Endothelial cell of umbilical vein (primary cell): ENCODE measurements at regions not wholly inside any gene's neighbourhood (a gene's known extent, or its start where the extent isn't known, plus 50 kb on each side); places are given as distances from the start of the nearest gene placed in this dataset.

Experiments used
- BruUV-seq: library from RNA; stranded (reverse); fragments of 400-500 nt; replicated peaks from 2 replicates; lab custom pipeline; 2021; lab: Mats Ljungman, UMichigan
- CTCF ChIA-PET: fragments of 300-600, 350-600 bp; sonication (Branson Sonifier 250); formaldehyde crosslinking; loops from one replicate; lab custom pipeline; 2021; ENCODE audit warnings: antibody characterized with exemption, inconsistent platforms; lab: Charles Lee
- POLR2A ChIA-PET: fragments of 300-600, 350-600 bp; sonication (Branson Sonifier 250); formaldehyde crosslinking; loops from one replicate; lab custom pipeline; 2021; ENCODE audit warnings: antibody characterized with exemption, inconsistent platforms; lab: Charles Lee
- DNase-seq: peaks from one replicate; pipeline ENCODE4 v3.0.0-alpha.2; 2011; ENCODE audit warnings: low read depth, low spot score
- FAIRE-seq: peaks from 2 replicates; lab custom pipeline; 2011; peaks lifted over from hg19 to GRCh38; lab: Jason Lieb, UNC
- H2AFZ ChIP-seq: 2 replicates; pipeline ENCODE4 v1.6.0; 2012; ENCODE audit warnings: low read depth, low read length, control low read depth, inconsistent platforms
- H3K27ac ChIP-seq: 2 replicates; pipeline ENCODE4 v1.5.1; 2011; ENCODE audit warnings: low read depth, mild to moderate bottlenecking, control low read depth, low read length, moderate library complexity; ENCODE audit not compliant: insufficient read depth
- H3K27me3 ChIP-seq, 2 experiments: 2 replicates each; pipeline versions ENCODE4 v1.6.0 to v1.6.1; 2011; ENCODE audit warnings: low read length in 2 of 2, mixed read lengths in 1 of 2; ENCODE audit not compliant: control insufficient read depth in 2 of 2, insufficient read depth in 2 of 2
- H3K36me3 ChIP-seq, 2 experiments: 2 replicates in 1 of 2; 3 replicates in 1 of 2; pipeline ENCODE4 v1.5.1; 2011; ENCODE audit warnings: low read length in 2 of 2, mild to moderate bottlenecking in 1 of 2, moderate library complexity in 1 of 2; ENCODE audit not compliant: control insufficient read depth in 2 of 2, insufficient read depth in 2 of 2; ENCODE audit errors: extremely low read depth in 1 of 2
- H3K4me1 ChIP-seq: 3 replicates; pipeline ENCODE4 v1.5.1; 2011; ENCODE audit warnings: mild to moderate bottlenecking, low read length; ENCODE audit not compliant: control insufficient read depth, insufficient read depth; ENCODE audit errors: extremely low read depth
- H3K4me2 ChIP-seq: 2 replicates; pipeline ENCODE4 v1.6.1; 2011; ENCODE audit warnings: low read length, control low read depth, mixed read lengths; ENCODE audit not compliant: insufficient read depth
- H3K4me3 ChIP-seq, 3 experiments: fragments of 200-600 bp in 1 of 3; sonication (generic), shearing (Covaris generic) in 1 of 3; replicated peaks in 1 of 3; 2 replicates each; pipeline ENCODE4 v1.5.1; 2011 to 2016; ENCODE audit warnings: control low read depth in 3 of 3, low read length in 3 of 3, mild to moderate bottlenecking in 2 of 3, inconsistent platforms in 1 of 3, low read depth in 1 of 3, moderate library complexity in 1 of 3; ENCODE audit not compliant: insufficient read depth in 1 of 3
- H3K79me2 ChIP-seq: 2 replicates; pipeline ENCODE4 v1.6.0; 2012; ENCODE audit warnings: low read length, inconsistent platforms; ENCODE audit not compliant: control insufficient read depth, insufficient read depth
- H3K9ac ChIP-seq: replicated peaks from 2 replicates; pipeline ENCODE3; 2011; ENCODE audit warnings: low read length, control low read depth; ENCODE audit not compliant: insufficient read depth; ENCODE audit errors: extremely low read depth
- H3K9me1 ChIP-seq: replicated peaks from 3 replicates; pipeline ENCODE4 v1.6.0; 2011; ENCODE audit warnings: mild to moderate bottlenecking, low read length; ENCODE audit not compliant: control insufficient read depth, insufficient read depth; ENCODE audit errors: extremely low read depth
- H3K9me3 ChIP-seq: replicated peaks from 2 replicates; pipeline ENCODE4 v1.5.1; 2012; ENCODE audit warnings: low read length, inconsistent platforms; ENCODE audit not compliant: control insufficient read depth, insufficient read depth
- H4K20me1 ChIP-seq: replicated peaks from 2 replicates; pipeline ENCODE3; 2011; ENCODE audit warnings: mild to moderate bottlenecking, low read length; ENCODE audit not compliant: control insufficient read depth, insufficient read depth; ENCODE audit errors: extremely low read depth
- EZH2 ChIP-seq: IDR thresholded peaks from 2 replicates; pipeline ENCODE4 v1.6.1; 2012; ENCODE audit warnings: borderline replicate concordance, low read depth, mild to moderate bottlenecking, moderate library complexity, low read length, inconsistent platforms; ENCODE audit not compliant: severe bottlenecking
- FOS ChIP-seq: IDR thresholded peaks from 2 replicates; pipeline ENCODE4 v1.6.1; 2011; ENCODE audit warnings: mild to moderate bottlenecking, low read length, moderate library complexity, borderline replicate concordance; ENCODE audit not compliant: insufficient read depth
- GATA2 ChIP-seq: IDR thresholded peaks from 2 replicates; pipeline ENCODE4 v1.7.0; 2011; ENCODE audit warnings: low read depth, mild to moderate bottlenecking, moderate library complexity, mixed read lengths, low read length; ENCODE audit not compliant: insufficient read length, insufficient read depth
- JUN ChIP-seq: IDR thresholded peaks from 2 replicates; pipeline ENCODE4 v1.6.1; 2011; ENCODE audit warnings: borderline replicate concordance, low read depth; ENCODE audit not compliant: insufficient read length, insufficient read depth
- MYC ChIP-seq: IDR thresholded peaks from one replicate; pipeline ENCODE4 v1.6.1; 2011; ENCODE audit warnings: mild to moderate bottlenecking, low read depth, low read length
- POLR2A ChIP-seq: IDR thresholded peaks from 2 replicates; pipeline ENCODE4 v1.6.1; 2012; ENCODE audit warnings: low read depth, mild to moderate bottlenecking, control low read depth, low read length
- POLR2AphosphoS5 ChIP-seq: IDR thresholded peaks from 2 replicates; pipeline ENCODE4 v1.6.1; 2012; ENCODE audit warnings: low read depth, mild to moderate bottlenecking, control low read depth, low read length, moderate library complexity; ENCODE audit not compliant: insufficient read depth
- dilution Hi-C: fragments of 300-500 bp; cut with MboI; formaldehyde crosslinking; loops from one replicate; pipeline ENCODE4 v1.15.0; 2019; ENCODE audit warnings: low sequenced_read_pairs; ENCODE audit not compliant: extremely low pct_ligation_motif_present
- intact Hi-C: fragments of 100-400 bp; cut with micrococcal nuclease; formaldehyde crosslinking; loops from one replicate; pipeline ENCODE4 v1.10.0; 2022
- TF ChIP-seq, protein P1 (sequence below), 2 donors: IDR thresholded peaks; 1 replicate in 1 of 2; 2 replicates in 1 of 2; pipeline ENCODE4 v1.5.1; 2011; ENCODE audit warnings: low read length in 2 of 2, mild to moderate bottlenecking in 2 of 2, moderate library complexity in 2 of 2, control low read depth in 1 of 2, inconsistent platforms in 1 of 2, low read depth in 1 of 2; ENCODE audit not compliant: insufficient read depth in 1 of 2; ENCODE audit errors: extremely low read depth in 1 of 2
- TF ChIP-seq, protein P2 (sequence below): IDR thresholded peaks from 2 replicates; pipeline ENCODE4 v1.6.1; 2011; ENCODE audit not compliant: insufficient read depth, insufficient read length

DNA sequence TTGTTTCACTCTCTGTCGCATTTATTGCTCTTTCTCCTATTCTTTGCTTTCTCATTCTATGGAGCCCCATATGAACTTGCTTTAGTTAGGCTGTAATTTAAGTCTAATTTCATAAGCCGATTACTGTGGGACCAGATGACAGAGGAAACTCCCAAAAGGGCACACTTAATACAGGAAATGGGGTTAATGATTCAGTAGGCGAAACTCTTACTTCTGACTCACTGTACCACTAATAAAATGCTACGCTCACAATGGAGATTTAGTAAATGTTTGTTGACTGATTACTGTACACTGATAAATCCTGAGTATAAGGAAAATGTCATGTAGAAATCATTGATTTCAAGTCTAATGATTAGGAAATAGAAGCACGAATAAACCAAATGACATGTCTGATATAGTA, 276.4 kb downstream of the KLF5 start:
- CTCF ChIA-PET, result no interaction called here
- Histone ChIP-seq H3K4me2 (peak overlapping the region; percentile 35), H3K27ac (peak overlapping the region; percentile 1), H2AFZ (no peak overlapping the region), H3K36me3 (no peaks in the 10 kb centered on the region), H3K4me3 (no peak overlapping the region), H4K20me1 (no peaks in the 10 kb centered on the region), H3K79me2 (no peaks in the 10 kb centered on the region), H3K9me3 (no peaks in the 10 kb centered on the region), H3K9ac (no peak overlapping the region), H3K27me3 (no peaks in the 10 kb centered on the region), H3K4me1 (peaks cover 7% of the 10 kb centered on the region), H3K9me1 (no peaks in the 10 kb centered on the region)
- BruUV-seq, result no TSS peak
- peak; percentile 50 for TF ChIP-seq GATA2
- TF ChIP-seq FOS, result peak; percentile 85
- peak; percentile 43 for TF ChIP-seq POLR2AphosphoS5
- TF ChIP-seq JUN, result peak; percentile 40
- TF ChIP-seq POLR2A, result no peak
- FAIRE-seq (peak; percentile 74), DNase-seq (peak; percentile 57)
- intact Hi-C loops (no loop called here), dilution Hi-C loops (no loop called here)
- POLR2A ChIA-PET, result no interaction called here

DNA sequence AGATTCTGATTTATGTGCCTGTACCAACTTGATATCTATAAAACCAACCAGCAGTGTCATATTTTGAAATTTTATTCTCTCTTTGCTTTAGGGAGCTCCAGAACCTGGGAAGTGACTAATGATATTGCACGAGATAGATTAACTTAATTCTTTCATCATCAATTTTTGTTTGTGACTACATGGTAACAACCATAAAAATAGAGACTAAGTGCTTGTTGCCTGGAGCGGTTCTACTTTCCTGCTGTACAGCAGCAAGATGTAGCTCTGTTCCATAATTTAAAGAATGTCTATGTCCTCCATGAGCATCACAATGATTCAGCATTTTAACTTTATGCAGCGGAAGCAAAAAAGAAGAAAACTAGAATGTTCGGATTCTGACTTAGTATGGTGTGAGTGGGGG, 275.6 kb downstream of the KLF5 start:
- Histone ChIP-seq H3K27me3 (no peaks in the 10 kb centered on the region), H3K9me3 (no peaks in the 10 kb centered on the region), H3K27ac (no peak overlapping the region), H3K79me2 (no peaks in the 10 kb centered on the region), H4K20me1 (no peaks in the 10 kb centered on the region), H3K9ac (no peak overlapping the region), H3K4me2 (no peak overlapping the region), H3K9me1 (no peaks in the 10 kb centered on the region), H3K4me1 (peaks cover 7% of the 10 kb centered on the region), H2AFZ (no peak overlapping the region), H3K4me3 (no peak overlapping the region), H3K36me3 (no peaks in the 10 kb centered on the region)
- ChIA-PET CTCF (interaction anchor here (0.9 to 1.2 kb wide), 2 partner anchors 9 to 18 kb away, joined by 3 read pairs; no protein-coding TSS in a partner anchor), POLR2A (no interaction called here)
- DNase-seq (no peak), FAIRE-seq (no peak)
- dilution Hi-C loops, result no loop called here
- no TSS peak for BruUV-seq
- intact Hi-C loops, result no loop called here
- TF ChIP-seq MYC (no peak), POLR2A (no peak), JUN (no peak), POLR2AphosphoS5 (no peak), EZH2 (no peak), FOS (no peak), GATA2 (no peak)
- TF ChIP-seq, protein P1, sequence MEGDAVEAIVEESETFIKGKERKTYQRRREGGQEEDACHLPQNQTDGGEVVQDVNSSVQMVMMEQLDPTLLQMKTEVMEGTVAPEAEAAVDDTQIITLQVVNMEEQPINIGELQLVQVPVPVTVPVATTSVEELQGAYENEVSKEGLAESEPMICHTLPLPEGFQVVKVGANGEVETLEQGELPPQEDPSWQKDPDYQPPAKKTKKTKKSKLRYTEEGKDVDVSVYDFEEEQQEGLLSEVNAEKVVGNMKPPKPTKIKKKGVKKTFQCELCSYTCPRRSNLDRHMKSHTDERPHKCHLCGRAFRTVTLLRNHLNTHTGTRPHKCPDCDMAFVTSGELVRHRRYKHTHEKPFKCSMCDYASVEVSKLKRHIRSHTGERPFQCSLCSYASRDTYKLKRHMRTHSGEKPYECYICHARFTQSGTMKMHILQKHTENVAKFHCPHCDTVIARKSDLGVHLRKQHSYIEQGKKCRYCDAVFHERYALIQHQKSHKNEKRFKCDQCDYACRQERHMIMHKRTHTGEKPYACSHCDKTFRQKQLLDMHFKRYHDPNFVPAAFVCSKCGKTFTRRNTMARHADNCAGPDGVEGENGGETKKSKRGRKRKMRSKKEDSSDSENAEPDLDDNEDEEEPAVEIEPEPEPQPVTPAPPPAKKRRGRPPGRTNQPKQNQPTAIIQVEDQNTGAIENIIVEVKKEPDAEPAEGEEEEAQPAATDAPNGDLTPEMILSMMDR (IDR thresholded peaks at IDR 0.05; ENCODE audit: extremely low read depth in 1 of 2, insufficient read depth in 1 of 2, low read depth in 1 of 2, low read length in 2 of 2), result no peak
- TF ChIP-seq, protein P2, sequence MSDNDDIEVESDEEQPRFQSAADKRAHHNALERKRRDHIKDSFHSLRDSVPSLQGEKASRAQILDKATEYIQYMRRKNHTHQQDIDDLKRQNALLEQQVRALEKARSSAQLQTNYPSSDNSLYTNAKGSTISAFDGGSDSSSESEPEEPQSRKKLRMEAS, result no peak
